GM19468 (cell line): ENCODE measurements at regions not wholly inside any gene's neighbourhood (a gene's known extent, or its start where the extent isn't known, plus 50 kb on each side); places are given as distances from the start of the nearest gene placed in this dataset.

Source experiments
- ATAC-seq: cut with Tn5 transposase; IDR thresholded peaks from one replicate; pipeline ENCODE4 v1.9.1; 2021; ENCODE audit warnings: mild to moderate bottlenecking, moderate library complexity, moderate number of reproducible peaks; ENCODE audit not compliant: unreplicated experiment; ENCODE audit errors: extremely low read depth

GRCh38 chr9:16152276-16153101 lies 599.6 kb downstream of the CCDC171 start:
- ATAC-seq, result no peak

GRCh38 chr9:16153221-16153620 lies 600.4 kb downstream of the CCDC171 start:
- no peak for ATAC-seq

- no peak for ATAC-seq
Measured at GRCh38 chr9:16153741-16154140, 600.9 kb downstream of the CCDC171 start.

GRCh38 chr9:16154521-16155078 lies 601.8 kb downstream of the CCDC171 start:
- peak; percentile 71 for ATAC-seq

GRCh38 chr9:16155878-16156277 lies 603.0 kb downstream of the CCDC171 start:
- ATAC-seq, result no peak

GRCh38 chr9:16157216-16157615 lies 604.4 kb downstream of the CCDC171 start:
- ATAC-seq, result no peak

- no peak for ATAC-seq
Measured at GRCh38 chr9:16157651-16158050, 604.8 kb downstream of the CCDC171 start.

- no peak for ATAC-seq
Measured at GRCh38 chr9:16158093-16158492, 605.2 kb downstream of the CCDC171 start.

GRCh38 chr9:16161483-16161882 lies 608.6 kb downstream of the CCDC171 start:
- no peak for ATAC-seq

- ATAC-seq, result no peak
Measured at GRCh38 chr9:16170119-16170518, 617.3 kb downstream of the CCDC171 start.

- ATAC-seq, result no peak
Measured at GRCh38 chr9:16171911-16172310, 619.1 kb downstream of the CCDC171 start.

- no peak for ATAC-seq
Measured at GRCh38 chr9:16172796-16173195, 620.0 kb downstream of the CCDC171 start.

GRCh38 chr9:16174915-16175314 lies 622.1 kb downstream of the CCDC171 start:
- ATAC-seq, result no peak

- ATAC-seq, result no peak
Measured at GRCh38 chr9:16175461-16175860, 622.6 kb downstream of the CCDC171 start.

GRCh38 chr9:16178294-16178693 lies 625.5 kb downstream of the CCDC171 start:
- ATAC-seq, result no peak

GRCh38 chr9:16179566-16179965 lies 626.7 kb downstream of the CCDC171 start:
- ATAC-seq, result no peak

- ATAC-seq, result no peak
Measured at GRCh38 chr9:16180091-16180490, 627.2 kb downstream of the CCDC171 start.

- ATAC-seq, result no peak
Measured at GRCh38 chr9:16180546-16180945, 627.7 kb downstream of the CCDC171 start.

- no peak for ATAC-seq
Measured at GRCh38 chr9:16181539-16181938, 628.7 kb downstream of the CCDC171 start.

GRCh38 chr9:16182784-16183183 lies 629.9 kb downstream of the CCDC171 start:
- ATAC-seq, result no peak

GRCh38 chr9:16184964-16185646 lies 632.3 kb downstream of the CCDC171 start:
- ATAC-seq, result no peak
